ENCODE measurements at regions not wholly inside any gene's neighbourhood (a gene's known extent, or its start where the extent isn't known, plus 50 kb on each side); places are given as distances from the start of the nearest gene placed in this dataset.

DNA sequence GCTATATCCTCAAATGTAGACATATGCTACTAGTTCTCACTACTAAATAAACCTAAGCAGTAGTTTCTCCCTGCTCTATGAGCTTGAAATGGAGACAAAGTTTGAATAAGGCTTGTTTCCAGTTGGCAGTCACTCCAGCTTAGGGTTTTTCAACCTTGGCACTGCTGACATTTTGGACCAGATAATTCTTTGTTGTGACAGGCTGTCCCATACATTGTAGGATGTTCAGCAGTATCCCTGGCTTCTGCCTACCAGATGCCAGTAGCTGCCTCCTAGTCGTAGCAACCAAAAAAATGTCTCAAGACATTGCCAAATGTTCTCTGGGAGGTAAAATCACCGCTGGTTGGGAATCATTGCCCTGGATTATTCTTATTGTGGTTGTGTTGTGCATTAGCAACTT is 182.7 kb upstream of the PARD3B start (continued):
- TF ChIP-seq, protein P1, sequence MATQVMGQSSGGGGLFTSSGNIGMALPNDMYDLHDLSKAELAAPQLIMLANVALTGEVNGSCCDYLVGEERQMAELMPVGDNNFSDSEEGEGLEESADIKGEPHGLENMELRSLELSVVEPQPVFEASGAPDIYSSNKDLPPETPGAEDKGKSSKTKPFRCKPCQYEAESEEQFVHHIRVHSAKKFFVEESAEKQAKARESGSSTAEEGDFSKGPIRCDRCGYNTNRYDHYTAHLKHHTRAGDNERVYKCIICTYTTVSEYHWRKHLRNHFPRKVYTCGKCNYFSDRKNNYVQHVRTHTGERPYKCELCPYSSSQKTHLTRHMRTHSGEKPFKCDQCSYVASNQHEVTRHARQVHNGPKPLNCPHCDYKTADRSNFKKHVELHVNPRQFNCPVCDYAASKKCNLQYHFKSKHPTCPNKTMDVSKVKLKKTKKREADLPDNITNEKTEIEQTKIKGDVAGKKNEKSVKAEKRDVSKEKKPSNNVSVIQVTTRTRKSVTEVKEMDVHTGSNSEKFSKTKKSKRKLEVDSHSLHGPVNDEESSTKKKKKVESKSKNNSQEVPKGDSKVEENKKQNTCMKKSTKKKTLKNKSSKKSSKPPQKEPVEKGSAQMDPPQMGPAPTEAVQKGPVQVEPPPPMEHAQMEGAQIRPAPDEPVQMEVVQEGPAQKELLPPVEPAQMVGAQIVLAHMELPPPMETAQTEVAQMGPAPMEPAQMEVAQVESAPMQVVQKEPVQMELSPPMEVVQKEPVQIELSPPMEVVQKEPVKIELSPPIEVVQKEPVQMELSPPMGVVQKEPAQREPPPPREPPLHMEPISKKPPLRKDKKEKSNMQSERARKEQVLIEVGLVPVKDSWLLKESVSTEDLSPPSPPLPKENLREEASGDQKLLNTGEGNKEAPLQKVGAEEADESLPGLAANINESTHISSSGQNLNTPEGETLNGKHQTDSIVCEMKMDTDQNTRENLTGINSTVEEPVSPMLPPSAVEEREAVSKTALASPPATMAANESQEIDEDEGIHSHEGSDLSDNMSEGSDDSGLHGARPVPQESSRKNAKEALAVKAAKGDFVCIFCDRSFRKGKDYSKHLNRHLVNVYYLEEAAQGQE (IDR thresholded peaks at IDR 0.05; ENCODE audit: unreplicated experiment) = no peak
- TF ChIP-seq EZH2 (IDR thresholded peaks at IDR 0.05; ENCODE audit: low read depth, unreplicated experiment) (no peak), NANOG (IDR thresholded peaks at IDR 0.05; ENCODE audit: borderline replicate concordance) (no peak), POLR2AphosphoS5 (IDR thresholded peaks at IDR 0.05; ENCODE audit: low read depth) (no peak), ZNF114 (CRISPR knock-in tag; IDR thresholded peaks at IDR 0.05) (no peak), ZNF331 (CRISPR knock-in tag; IDR thresholded peaks at IDR 0.05; ENCODE audit: low read depth) (no peak), JUNB (IDR thresholded peaks at IDR 0.05; ENCODE audit: unreplicated experiment) (no peak)
- TF ChIP-seq, protein P2, sequence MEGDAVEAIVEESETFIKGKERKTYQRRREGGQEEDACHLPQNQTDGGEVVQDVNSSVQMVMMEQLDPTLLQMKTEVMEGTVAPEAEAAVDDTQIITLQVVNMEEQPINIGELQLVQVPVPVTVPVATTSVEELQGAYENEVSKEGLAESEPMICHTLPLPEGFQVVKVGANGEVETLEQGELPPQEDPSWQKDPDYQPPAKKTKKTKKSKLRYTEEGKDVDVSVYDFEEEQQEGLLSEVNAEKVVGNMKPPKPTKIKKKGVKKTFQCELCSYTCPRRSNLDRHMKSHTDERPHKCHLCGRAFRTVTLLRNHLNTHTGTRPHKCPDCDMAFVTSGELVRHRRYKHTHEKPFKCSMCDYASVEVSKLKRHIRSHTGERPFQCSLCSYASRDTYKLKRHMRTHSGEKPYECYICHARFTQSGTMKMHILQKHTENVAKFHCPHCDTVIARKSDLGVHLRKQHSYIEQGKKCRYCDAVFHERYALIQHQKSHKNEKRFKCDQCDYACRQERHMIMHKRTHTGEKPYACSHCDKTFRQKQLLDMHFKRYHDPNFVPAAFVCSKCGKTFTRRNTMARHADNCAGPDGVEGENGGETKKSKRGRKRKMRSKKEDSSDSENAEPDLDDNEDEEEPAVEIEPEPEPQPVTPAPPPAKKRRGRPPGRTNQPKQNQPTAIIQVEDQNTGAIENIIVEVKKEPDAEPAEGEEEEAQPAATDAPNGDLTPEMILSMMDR (conservative IDR thresholded peaks at IDR 0.05; ENCODE audit: low read depth in 2 of 2) = no peak
- TF ChIP-seq, protein P3, sequence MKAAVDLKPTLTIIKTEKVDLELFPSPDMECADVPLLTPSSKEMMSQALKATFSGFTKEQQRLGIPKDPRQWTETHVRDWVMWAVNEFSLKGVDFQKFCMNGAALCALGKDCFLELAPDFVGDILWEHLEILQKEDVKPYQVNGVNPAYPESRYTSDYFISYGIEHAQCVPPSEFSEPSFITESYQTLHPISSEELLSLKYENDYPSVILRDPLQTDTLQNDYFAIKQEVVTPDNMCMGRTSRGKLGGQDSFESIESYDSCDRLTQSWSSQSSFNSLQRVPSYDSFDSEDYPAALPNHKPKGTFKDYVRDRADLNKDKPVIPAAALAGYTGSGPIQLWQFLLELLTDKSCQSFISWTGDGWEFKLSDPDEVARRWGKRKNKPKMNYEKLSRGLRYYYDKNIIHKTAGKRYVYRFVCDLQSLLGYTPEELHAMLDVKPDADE (IDR thresholded peaks at IDR 0.05) = no peak

DNA sequence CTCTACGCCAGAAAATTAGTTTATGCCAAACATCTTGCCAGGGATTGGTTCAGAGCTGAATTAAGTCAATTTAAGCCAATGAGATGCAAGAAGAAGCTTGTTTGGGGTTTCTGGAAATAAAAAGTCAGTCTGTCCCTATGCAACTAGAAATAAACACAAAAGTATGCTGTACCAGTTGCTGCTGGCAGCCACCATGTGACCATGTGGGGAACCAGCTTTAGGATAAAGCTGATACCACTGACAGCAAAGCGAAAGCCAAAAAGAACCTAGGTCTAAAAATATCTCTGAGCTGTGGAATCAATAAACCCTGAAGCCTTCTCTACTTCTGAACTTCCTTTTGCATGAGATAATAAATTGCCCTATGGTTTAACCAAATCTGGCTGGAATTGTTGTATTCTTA is 181.8 kb upstream of the PARD3B start:
- no peaks in the 10 kb centered on the region for H3K9me2 ChIP-seq (ENCODE audit: insufficient read depth)
- no peaks in the 10 kb centered on the region; the same call in 1 of the 2 replicates for H3K4me1 ChIP-seq (ENCODE audit: insufficient read depth)
- ATAC-seq = no peak
- H3K27ac Mint-ChIP-seq = no peak overlapping the region
- peaks cover 4% of the 10 kb centered on the region for H3K27me3 Mint-ChIP-seq (ENCODE audit: insufficient read depth, low read depth, poor library complexity)
- H3F3A ChIP-seq (replicated peaks; ENCODE audit: low read depth) = no peaks in the 10 kb centered on the region
- no peak overlapping the region for H3K27ac ChIP-seq (ENCODE audit: low read depth)
- no peaks in the 10 kb centered on the region for H3K27me3 ChIP-seq (ENCODE audit: insufficient read depth)
- H3K9me3 Mint-ChIP-seq = no peaks in the 10 kb centered on the region
- no peak overlapping the region for H2AFZ ChIP-seq
- no peaks in the 10 kb centered on the region for H4K20me1 ChIP-seq (replicated peaks; ENCODE audit: insufficient read depth)
- no peaks in the 10 kb centered on the region for H3K4me1 Mint-ChIP-seq
- no peak overlapping the region for H3K4me2 ChIP-seq
- no peak overlapping the region for H3K4me3 Mint-ChIP-seq
- no peak overlapping the region for H3K4me3 ChIP-seq
- DNase-seq (ENCODE audit: low spot score) = no peak
- no peaks in the 10 kb centered on the region for H3K36me3 Mint-ChIP-seq (ENCODE audit: low read depth)
- no peaks in the 10 kb centered on the region for H3K36me3 ChIP-seq (ENCODE audit: insufficient read depth)
- no peaks in the 10 kb centered on the region for H3K79me2 ChIP-seq (replicated peaks; ENCODE audit: insufficient read depth)
- TF ChIP-seq EZH2phosphoT487 (IDR thresholded peaks at IDR 0.05; ENCODE audit: unreplicated experiment) = no peak
- no peak for TF ChIP-seq NANOG (IDR thresholded peaks at IDR 0.05; ENCODE audit: borderline replicate concordance)
- TF ChIP-seq, protein P3 (IDR thresholded peaks at IDR 0.05) = no peak
- no peak for TF ChIP-seq POLR2AphosphoS5 (IDR thresholded peaks at IDR 0.05; ENCODE audit: low read depth)
- TF ChIP-seq EZH2 (IDR thresholded peaks at IDR 0.05; ENCODE audit: low read depth, unreplicated experiment) = no peak
- TF ChIP-seq ZNF114 (CRISPR knock-in tag; IDR thresholded peaks at IDR 0.05) = no peak
- no peak for TF ChIP-seq ZNF331 (CRISPR knock-in tag; IDR thresholded peaks at IDR 0.05; ENCODE audit: low read depth)
- TF ChIP-seq STAT1 (IDR thresholded peaks at IDR 0.05; ENCODE audit: unreplicated experiment) = no peak
- TF ChIP-seq JUNB (IDR thresholded peaks at IDR 0.05; ENCODE audit: unreplicated experiment) = no peak
- TF ChIP-seq, protein P2 (conservative IDR thresholded peaks at IDR 0.05; ENCODE audit: low read depth in 2 of 2) = no peak
- TF ChIP-seq CREB1 (CRISPR knock-in tag; IDR thresholded peaks at IDR 0.05; ENCODE audit: low read depth) = no peak
- TF ChIP-seq, protein P1 (IDR thresholded peaks at IDR 0.05; ENCODE audit: unreplicated experiment) = no peak

All from GM23338 (cell line).